Caco-2 (cell line): ENCODE measurements at regions not wholly inside any gene's neighbourhood (a gene's known extent, or its start where the extent isn't known, plus 50 kb on each side); places are given as distances from the start of the nearest gene placed in this dataset.

Experiments
- BruUV-seq: library from RNA; stranded (reverse); fragments of 400-500 nt; replicated peaks from 2 replicates; lab custom pipeline; 2021; lab: Mats Ljungman, UMichigan
- CTCF ChIA-PET: fragments of 300-600 bp; sonication (Branson Sonifier 250); formaldehyde crosslinking; loops from one replicate; lab custom pipeline; 2022; ENCODE audit warnings: antibody characterized with exemption; lab: Charles Lee
- POLR2A ChIA-PET: fragments of 300-600 bp; sonication (Branson Sonifier 250); formaldehyde crosslinking; loops from one replicate; lab custom pipeline; 2022; ENCODE audit warnings: antibody characterized with exemption; lab: Charles Lee
- DNase-seq, 2 experiments: peaks; one replicate each; pipeline versions ENCODE4 v3.0.0 to v3.0.0-alpha.2; 2020 to 2022
- H3K27me3 ChIP-seq: replicated peaks from 2 replicates; pipeline ENCODE4 v1.6.0; 2011; ENCODE audit warnings: low read length; ENCODE audit not compliant: control insufficient read depth, insufficient read depth
- H3K36me3 ChIP-seq: 2 replicates; pipeline ENCODE4 v1.5.1; 2011; ENCODE audit warnings: low read length; ENCODE audit not compliant: control insufficient read depth, insufficient read depth
- H3K4me1 ChIP-seq: fragments of 250-450 bp; sonication (Bioruptor Pico); 2 replicates; pipeline ENCODE4 v1.5.1; 2020; ENCODE audit warnings: mild to moderate bottlenecking
- H3K4me3 ChIP-seq: 2 replicates; pipeline ENCODE4 v1.5.1; 2011; ENCODE audit warnings: low read depth, mild to moderate bottlenecking, control low read depth, low read length
- H3K9me3 ChIP-seq: fragments of 250-450 bp; sonication (Bioruptor Pico); 2 replicates; pipeline ENCODE4 v1.5.1; 2020; ENCODE audit warnings: mild to moderate bottlenecking, moderate library complexity
- H3K27ac Mint-ChIP-seq: one replicate; pipeline ENCODE4 v1.8.0; 2022; ENCODE audit warnings: mixed read lengths; ENCODE audit not compliant: unreplicated experiment
- H3K27me3 Mint-ChIP-seq: one replicate; pipeline ENCODE4 v1.8.0; 2022; ENCODE audit warnings: mixed read lengths; ENCODE audit not compliant: insufficient read depth, unreplicated experiment
- H3K36me3 Mint-ChIP-seq: one replicate; pipeline ENCODE4 v1.8.0; 2022; ENCODE audit warnings: mild to moderate bottlenecking, mixed read lengths; ENCODE audit not compliant: insufficient read depth, unreplicated experiment
- H3K4me1 Mint-ChIP-seq: one replicate; pipeline ENCODE4 v1.8.0; 2022; ENCODE audit warnings: low read depth, mixed read lengths; ENCODE audit not compliant: unreplicated experiment
- H3K4me3 Mint-ChIP-seq: one replicate; pipeline ENCODE4 v1.8.0; 2022; ENCODE audit warnings: mild to moderate bottlenecking, moderate library complexity, mixed read lengths; ENCODE audit not compliant: unreplicated experiment
- H3K9me3 Mint-ChIP-seq: one replicate; pipeline ENCODE4 v1.8.0; 2022; ENCODE audit warnings: mixed read lengths; ENCODE audit not compliant: unreplicated experiment
- CTCF ChIP-seq, 2 experiments: fragments of 200-600 bp in 1 of 2; IDR thresholded peaks; 1 replicate in 1 of 2; 2 replicates in 1 of 2; pipeline versions ENCODE4 v1.5.1 to v1.8.0; 2011 to 2022; ENCODE audit warnings: antibody characterized with exemption in 1 of 2, control low read depth in 1 of 2, inconsistent platforms in 1 of 2, low read depth in 1 of 2, low read length in 1 of 2, mild to moderate bottlenecking in 1 of 2, moderate library complexity in 1 of 2; ENCODE audit not compliant: insufficient read depth in 1 of 2, severe bottlenecking in 1 of 2, unreplicated experiment in 1 of 2
- intact Hi-C: fragments of 100-400 bp; cut with micrococcal nuclease; formaldehyde crosslinking; loops from one replicate; pipeline ENCODE4 v1.10.0; 2022; ENCODE audit not compliant: unreplicated experiment

DNA sequence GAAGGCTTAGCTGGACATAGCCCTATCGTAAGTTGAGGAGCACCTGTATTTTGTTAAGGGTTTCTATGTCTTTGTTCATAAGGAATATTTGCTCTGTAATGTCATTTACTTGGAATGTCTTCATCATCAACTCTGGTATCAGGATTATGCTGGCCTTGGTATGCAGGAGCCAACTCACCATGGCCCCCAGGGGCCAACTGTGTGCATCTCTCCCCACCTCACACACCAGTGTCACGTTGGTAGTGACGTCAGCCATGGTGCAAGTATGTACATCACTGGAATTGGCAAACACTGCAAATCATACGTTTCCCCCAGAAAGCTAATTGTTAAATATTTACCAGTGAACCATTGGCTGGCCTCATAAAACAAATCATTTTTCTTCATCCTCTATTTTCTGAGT is 70.8 kb downstream of the YTHDF1 start:
- POLR2A ChIA-PET: no interaction called here
- H3K27me3 Mint-ChIP-seq: peaks cover 33% of the 10 kb centered on the region
- H3K4me3 Mint-ChIP-seq: no peak overlapping the region
- Histone ChIP-seq H3K4me3 (no peak overlapping the region), H3K36me3 (no peaks in the 10 kb centered on the region), H3K4me1 (no peaks in the 10 kb centered on the region), H3K9me3 (peaks cover 26% of the 10 kb centered on the region), H3K27me3 (no peaks in the 10 kb centered on the region)
- intact Hi-C loops: no loop called here
- no peaks in the 10 kb centered on the region for H3K4me1 Mint-ChIP-seq
- no peak overlapping the region for H3K27ac Mint-ChIP-seq
- no peaks in the 10 kb centered on the region for H3K36me3 Mint-ChIP-seq
- no peak for TF ChIP-seq CTCF (IDR thresholded peaks at IDR 0.05; ENCODE audit: insufficient read depth in 1 of 2, low read depth in 1 of 2, low read length in 1 of 2, severe bottlenecking in 1 of 2, unreplicated experiment in 1 of 2)
- BruUV-seq: no TSS peak
- peak in 1 of 2 experiments; percentile 32 for DNase-seq
- peaks cover 24% of the 10 kb centered on the region for H3K9me3 Mint-ChIP-seq
- CTCF ChIA-PET: no interaction called here

DNA sequence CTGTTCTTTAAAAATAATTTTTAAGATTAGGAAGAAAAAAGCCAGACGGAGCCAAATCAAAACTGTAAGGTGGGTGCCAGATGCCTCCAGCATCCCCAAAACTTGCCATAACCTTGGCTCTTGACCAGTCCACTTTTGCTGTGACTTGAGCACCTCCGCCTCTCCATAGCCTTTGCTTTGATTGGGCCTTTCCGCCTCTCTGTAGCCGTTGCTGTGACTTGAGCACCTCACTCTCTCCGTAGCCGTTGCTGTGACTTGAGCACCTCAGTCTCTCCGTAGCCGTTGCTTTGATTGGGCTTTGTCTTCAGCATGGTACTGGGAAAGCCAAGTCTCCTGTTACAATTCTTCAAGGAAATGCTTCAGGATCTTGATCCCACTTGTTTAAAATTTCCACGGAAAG is 73.0 kb downstream of the YTHDF1 start:
- peak in 1 of 2 experiments; percentile 26 for DNase-seq
- peaks cover 16% of the 10 kb centered on the region for H3K9me3 ChIP-seq
- no peaks in the 10 kb centered on the region for H3K4me1 ChIP-seq
- H3K27me3 ChIP-seq: no peaks in the 10 kb centered on the region; the same call in 1 of the 2 replicates
- H3K4me1 Mint-ChIP-seq: no peaks in the 10 kb centered on the region
- POLR2A ChIA-PET: interaction anchor here (0.5 kb wide), 1 partner anchor 17 kb away, joined by 5 read pairs; no protein-coding TSS in a partner anchor
- H3K4me3 Mint-ChIP-seq: no peak overlapping the region
- BruUV-seq: no TSS peak
- intact Hi-C loops: no loop called here
- H3K27ac Mint-ChIP-seq: no peak overlapping the region
- CTCF ChIA-PET: interaction anchor here (0.6 kb wide), 3 partner anchors 87 to 168 kb away, joined by 3 to 10 read pairs (median 3); no protein-coding TSS in a partner anchor
- H3K36me3 ChIP-seq: no peaks in the 10 kb centered on the region
- H3K4me3 ChIP-seq: no peak overlapping the region
- TF ChIP-seq CTCF (IDR thresholded peaks at IDR 0.05; ENCODE audit: insufficient read depth in 1 of 2, low read depth in 1 of 2, low read length in 1 of 2, severe bottlenecking in 1 of 2, unreplicated experiment in 1 of 2): no peak
- peaks cover 15% of the 10 kb centered on the region for H3K9me3 Mint-ChIP-seq
- no peaks in the 10 kb centered on the region for H3K36me3 Mint-ChIP-seq
- H3K27me3 Mint-ChIP-seq: peaks cover 41% of the 10 kb centered on the region

DNA sequence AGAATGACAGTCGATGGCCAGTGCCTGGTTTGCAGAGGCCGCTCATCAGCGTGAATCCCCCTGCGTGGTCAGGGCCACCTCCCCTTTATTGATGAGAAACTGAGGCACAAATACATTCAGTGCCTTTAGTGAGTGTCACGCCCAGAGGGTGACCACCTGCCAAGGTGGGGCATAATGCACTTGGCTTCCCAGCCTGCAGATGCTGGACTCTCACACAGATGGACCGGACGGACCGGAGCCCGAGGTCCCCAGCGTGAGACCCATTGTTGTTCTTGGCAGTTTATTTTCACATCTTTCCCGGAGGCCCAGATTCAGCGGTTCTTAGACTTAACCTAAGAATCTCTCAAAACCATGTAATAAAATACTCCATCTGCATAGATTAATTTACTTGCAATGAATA is 74.4 kb downstream of the YTHDF1 start:
- H3K27me3 ChIP-seq: no peaks in the 10 kb centered on the region; the same call in 1 of the 2 replicates
- H3K9me3 ChIP-seq: 0 out of 2 replicates have a peak, but pooled peaks cover 3% of the 10 kb centered on the region
- Mint-ChIP-seq H3K9me3 (peaks cover 1% of the 10 kb centered on the region), H3K4me1 (no peaks in the 10 kb centered on the region), H3K27me3 (peaks cover 42% of the 10 kb centered on the region), H3K27ac (no peak overlapping the region), H3K4me3 (no peak overlapping the region), H3K36me3 (no peaks in the 10 kb centered on the region)
- no peak for DNase-seq
- POLR2A ChIA-PET: no interaction called here
- no TSS peak for BruUV-seq
- H3K36me3 ChIP-seq: no peaks in the 10 kb centered on the region
- intact Hi-C loops: no loop called here
- CTCF ChIA-PET: interaction anchor here (0.7 kb wide), 1 partner anchor 491 kb away, joined by 3 read pairs; no protein-coding TSS in a partner anchor
- H3K4me1 ChIP-seq: no peaks in the 10 kb centered on the region
- no peak for TF ChIP-seq CTCF (IDR thresholded peaks at IDR 0.05; ENCODE audit: insufficient read depth in 1 of 2, low read depth in 1 of 2, low read length in 1 of 2, severe bottlenecking in 1 of 2, unreplicated experiment in 1 of 2)
- H3K4me3 ChIP-seq: no peak overlapping the region
